ENCODE measurements at regions not wholly inside any gene's neighbourhood (a gene's known extent, or its start where the extent isn't known, plus 50 kb on each side); places are given as distances from the start of the nearest gene placed in this dataset.
"Not testable (repeated sequence)": the region's sequence is repeated elsewhere in the genome, so short reads cannot be mapped to it uniquely, and the experiment has no call there.

DNA sequence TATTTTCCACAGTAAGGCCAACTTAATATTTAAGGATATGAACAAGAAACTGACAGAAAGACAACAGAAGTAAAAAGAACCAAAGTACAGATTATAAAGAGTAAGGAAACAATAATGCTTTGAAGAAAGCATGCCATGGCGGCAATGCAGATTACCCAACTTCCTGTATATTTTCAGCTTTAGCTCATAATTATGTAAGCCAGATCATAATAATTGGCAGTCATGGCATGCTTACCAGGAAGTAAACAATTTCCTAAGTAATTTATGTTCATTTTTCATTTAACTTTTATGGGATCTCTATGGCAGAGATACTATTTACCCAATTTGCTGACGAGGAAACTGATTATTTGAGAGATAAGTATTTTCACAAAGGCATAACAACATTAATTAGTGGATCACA is 988.7 kb downstream of the HACE1 start:
- no peak for DNase-seq

DNA sequence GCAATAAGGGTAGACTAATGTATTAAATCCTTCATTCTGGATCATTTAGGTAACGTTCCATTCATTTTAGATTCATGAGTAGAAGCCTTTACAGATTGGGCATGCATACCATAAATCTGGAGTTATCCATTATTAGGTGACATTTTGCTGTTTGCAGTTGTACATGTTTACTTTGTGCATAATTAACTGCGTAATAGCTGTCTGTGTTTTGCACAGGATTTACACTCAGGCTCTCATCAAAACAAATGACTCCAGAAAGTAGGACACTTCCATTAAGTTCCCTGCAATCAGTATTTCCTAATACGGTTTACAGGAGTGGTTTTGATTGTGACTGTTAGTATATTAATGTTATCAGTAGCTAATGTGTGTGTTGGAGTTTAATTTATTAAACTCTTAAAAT is 997.4 kb downstream of the HACE1 start:
- no peak for DNase-seq

GRCh38 chr6:103858003-103858402 is 1001.7 kb downstream of the HACE1 start:
- DNase-seq, result no peak

- DNase-seq, result no peak
These were observed 1004.0 kb downstream of the HACE1 start for GRCh38 chr6:103855750-103856149.

DNA sequence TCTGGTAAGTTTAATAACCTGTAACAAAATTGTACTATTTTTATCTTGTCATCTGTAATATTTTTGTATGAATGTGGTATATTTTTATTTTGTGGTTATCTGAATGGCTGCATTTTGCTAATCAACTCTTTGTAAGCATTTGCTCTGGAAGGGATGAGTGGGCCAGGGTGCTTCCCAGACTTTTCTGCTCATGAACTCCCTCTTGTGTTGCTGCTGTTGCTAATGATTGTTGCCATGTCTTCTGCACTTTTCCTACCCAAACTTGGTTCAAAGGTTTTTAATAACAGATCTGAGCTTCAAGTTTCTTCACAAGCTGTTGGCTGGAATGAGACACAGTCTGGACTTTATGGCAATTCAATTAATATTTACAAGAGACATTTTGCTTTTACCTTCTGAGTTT is 1005.7 kb downstream of the HACE1 start:
- no peak for DNase-seq

GRCh38 chr6:103838457-103838856 is 1021.3 kb downstream of the HACE1 start:
- DNase-seq, result no peak

- no peak for DNase-seq
These were observed 1033.5 kb downstream of the HACE1 start for GRCh38 chr6:103826209-103826608.

- DNase-seq, result no peak
These were observed 1039.6 kb downstream of the HACE1 start for GRCh38 chr6:103820148-103820547.

DNA sequence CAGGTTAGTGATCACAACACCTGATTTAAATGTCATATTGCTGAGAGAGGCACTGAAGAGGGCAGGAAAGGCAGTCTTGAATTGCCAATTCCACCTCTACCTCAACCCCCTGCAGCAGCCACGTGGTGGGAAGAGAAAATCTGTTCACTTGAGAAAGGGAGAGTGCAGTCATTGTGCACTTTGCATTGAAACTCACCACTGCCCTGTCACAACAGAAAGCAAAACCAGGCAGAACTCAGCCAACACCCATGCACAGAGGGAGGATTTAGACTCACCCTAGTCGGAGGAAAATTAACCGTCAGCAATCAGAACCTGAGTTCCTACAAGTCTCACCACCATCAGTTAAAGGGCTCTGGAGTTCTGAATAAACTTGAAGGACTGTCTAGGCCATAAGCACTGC is 1040.2 kb downstream of the HACE1 start:
- no peak for DNase-seq

- no peak for DNase-seq
These were observed 1046.7 kb downstream of the HACE1 start for GRCh38 chr6:103812970-103813369.

GRCh38 chr6:103801901-103802479 is 1057.7 kb downstream of the HACE1 start:
- DNase-seq, result not testable (repeated sequence)

DNA sequence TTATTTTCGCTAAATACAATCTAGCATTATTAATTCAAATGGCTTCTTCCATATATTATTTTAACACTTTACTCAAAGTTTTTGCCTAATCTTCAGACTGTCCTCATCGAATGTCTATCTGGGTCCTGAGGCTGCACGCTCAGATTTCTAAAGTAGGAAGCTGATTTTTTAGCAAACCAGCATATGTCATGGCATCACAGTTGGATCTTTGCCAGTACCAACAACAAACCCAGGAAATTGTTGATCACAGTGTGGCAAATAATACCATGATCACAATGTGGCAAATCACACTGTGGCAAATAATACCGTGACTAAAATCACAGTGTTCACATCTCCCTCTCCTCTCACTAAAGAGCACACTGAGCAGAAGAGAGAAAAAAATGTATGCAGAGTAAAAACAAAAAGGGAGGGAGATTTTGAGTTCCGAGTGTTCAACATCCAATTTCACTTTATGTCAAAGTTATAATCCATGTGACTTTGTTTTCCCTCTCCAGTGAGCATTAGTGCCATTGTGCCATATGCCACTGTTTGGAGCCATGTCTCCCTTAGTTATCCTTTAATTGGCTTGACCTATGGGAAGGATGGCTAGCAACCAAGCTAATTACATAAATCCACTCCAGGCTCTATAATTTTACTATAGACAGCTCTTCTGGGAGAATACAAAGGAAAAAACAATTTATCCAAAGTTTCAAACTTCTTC is 1059.6 kb downstream of the HACE1 start:
- DNase-seq, result no peak

DNA sequence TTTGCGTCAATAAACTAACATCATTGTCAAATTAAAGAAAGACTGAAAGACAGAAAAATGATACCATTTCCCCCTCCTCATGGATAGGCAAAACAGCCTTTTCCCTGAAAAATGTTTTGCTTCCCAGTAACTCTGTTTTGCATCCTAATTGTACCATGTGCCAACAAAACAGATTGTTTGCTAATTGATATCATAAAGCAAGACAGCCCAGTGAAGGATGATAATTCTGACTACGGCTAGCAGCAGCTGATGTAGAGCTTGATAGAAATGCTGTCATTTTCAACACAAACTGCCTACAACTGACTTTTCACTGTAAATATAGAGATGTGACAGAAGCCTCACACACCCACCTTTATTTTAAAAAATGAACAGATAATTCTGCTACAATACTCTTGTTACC is 1061.6 kb downstream of the HACE1 start:
- no peak for DNase-seq

- DNase-seq, result no peak
These were observed 1062.0 kb downstream of the HACE1 start for GRCh38 chr6:103797738-103798137.

DNA sequence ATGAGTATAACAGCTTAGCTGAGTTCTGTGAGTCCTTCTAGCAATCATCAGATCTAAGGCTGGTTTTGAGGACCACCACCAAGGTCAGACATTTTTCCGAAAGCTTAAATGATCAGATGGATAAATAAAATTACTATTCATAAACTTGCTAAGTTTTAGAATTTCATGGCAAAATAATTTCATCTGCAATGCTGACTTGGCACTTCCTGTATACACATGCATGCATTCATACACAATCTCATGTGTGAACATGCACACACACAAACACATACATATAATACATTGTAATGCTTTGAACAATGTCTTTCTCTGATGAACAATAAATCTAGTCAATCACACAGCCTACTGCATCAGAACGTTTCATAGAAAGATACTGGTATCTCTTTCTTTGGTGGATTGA is 1068.3 kb downstream of the HACE1 start:
- no peak for DNase-seq

- DNase-seq, result no peak
These were observed 1075.6 kb downstream of the HACE1 start for GRCh38 chr6:103784117-103784516.

DNA sequence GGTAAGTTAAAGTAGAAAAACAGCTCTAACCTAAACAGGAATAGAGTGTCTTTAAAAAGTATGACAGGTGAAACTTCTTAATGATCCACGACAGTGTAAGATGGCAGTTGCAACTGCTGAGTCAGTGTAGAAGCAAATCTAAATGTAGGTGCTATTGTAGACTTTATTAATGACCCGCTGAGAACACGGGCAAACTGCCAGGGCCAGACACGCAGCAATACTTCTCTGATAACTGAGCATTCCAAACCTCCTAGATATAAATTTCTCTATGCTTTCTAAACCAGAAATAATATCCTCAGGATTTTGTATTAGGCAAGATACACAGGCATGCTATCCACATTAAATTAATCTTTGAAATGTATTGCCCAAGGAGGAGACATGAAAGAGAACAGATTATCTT is 1076.4 kb downstream of the HACE1 start:
- no peak for DNase-seq

- DNase-seq, result no peak
These were observed 1090.3 kb downstream of the HACE1 start for GRCh38 chr6:103769431-103769830.

DNA sequence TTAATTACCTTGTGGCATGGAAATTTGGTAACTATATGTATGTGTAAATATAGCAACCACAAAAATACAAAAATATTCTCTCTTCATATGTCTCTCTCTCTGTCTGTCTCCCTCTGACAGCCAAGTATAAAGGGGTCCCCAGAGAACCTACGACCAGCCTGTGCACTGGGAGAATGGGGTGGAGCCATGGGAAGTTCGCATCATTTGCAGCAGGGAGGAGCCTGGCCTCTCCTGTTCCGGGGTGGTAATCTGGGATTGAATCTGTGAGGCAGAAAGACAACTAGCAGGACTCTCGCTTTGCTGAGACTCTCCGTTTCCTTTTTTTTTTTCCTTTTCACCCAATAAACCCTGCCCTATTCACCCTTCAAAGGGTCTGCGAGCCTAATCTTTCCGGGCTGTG is 1109.1 kb downstream of the HACE1 start:
- DNase-seq, result no peak

DNA sequence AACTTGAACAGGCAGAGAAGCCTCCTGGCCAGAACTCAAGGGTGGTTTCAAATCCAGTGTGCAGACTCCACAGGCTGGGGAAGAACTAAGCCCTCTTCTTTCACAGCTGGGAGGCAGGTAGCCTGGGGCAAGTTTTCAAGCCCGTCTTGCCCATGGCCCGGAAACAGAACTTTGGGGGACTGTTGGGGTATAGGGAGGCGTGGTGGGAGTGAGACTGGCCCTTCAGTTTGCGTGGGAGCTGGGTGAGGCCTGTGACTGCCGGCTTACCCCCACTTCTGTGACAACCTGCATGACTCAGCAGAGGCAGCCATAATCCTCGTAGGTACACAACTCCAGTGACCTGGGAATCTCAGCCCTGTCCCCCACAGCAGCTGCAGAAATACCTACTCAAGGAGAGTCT is 1125.7 kb downstream of the HACE1 start:
- DNase-seq, result no peak

GRCh38 chr6:103729658-103730057 is 1130.1 kb downstream of the HACE1 start:
- DNase-seq, result no peak

DNA sequence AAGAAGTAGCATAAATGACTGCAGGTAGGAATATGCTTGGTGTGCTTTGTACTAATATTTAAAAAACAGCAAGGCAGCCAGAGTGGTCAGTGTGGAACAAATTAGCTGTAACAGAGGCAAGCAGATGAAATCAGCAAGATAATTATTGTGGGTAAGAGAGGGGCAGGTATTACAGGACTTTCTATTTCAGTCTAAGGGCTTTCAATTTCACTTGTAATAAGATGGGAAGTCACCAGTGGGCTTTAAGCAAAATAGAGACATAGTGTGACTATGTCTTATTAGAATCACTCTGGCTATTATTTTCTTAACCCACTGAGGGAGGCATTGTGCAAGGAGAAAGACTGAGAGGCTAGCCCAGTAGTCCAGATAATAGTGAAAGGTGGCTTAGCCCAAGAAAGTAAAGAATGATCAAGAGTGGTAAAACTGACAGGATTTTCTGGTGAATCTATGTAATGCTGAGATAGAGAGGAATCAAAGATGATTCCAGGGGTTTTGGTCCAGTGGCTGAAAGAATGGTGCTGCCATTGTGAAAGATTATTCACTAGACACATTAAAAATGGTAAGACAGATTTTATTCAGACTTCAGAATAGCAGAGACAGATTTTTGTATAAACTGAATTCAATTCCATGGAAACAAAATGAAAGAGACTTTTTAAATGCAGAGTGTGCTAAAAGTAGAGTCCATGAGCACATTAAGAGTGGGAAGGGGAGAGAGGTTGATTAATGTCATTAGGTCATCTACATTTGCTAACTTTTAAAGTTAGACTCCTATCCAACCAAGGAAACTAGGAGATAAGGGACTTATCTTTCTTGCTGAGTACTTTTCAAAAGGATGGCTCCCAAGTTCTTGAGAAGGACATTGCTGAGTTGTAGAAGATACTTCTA is 1136.0 kb downstream of the HACE1 start:
- no peak for DNase-seq

DNA sequence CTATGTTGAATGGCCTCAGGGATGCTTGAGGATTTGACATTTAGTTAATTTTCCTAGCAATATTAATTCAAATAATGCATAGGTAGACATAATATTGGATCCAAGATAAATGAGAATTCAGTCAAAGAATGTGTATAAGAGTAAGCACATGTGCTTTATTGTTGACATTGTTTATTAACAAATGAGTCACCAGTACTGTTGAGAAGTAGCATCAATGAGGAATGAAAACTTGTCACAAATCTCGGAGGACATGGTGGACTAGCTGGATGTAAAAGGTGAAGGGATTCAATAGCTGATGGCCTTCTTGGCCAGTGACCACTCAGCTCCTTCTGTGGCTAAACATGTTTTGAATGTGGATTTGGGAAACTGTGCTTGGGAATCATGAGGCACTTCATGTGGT is 1137.0 kb downstream of the HACE1 start:
- no peak for DNase-seq

- no peak for DNase-seq
These were observed 1137.8 kb downstream of the HACE1 start for GRCh38 chr6:103721923-103722322.

Measured in CD4-positive, alpha-beta T cell treated with Interleukin-17A for 1 hour (primary cell).